Esophagus (tissue), 2 donors: ENCODE measurements at regions not wholly inside any gene's neighbourhood (a gene's known extent, or its start where the extent isn't known, plus 50 kb on each side); places are given as distances from the start of the nearest gene placed in this dataset.

Source experiments
- H3K27ac ChIP-seq, 2 donors: one replicate each; pipeline ENCODE4 v1.5.1; 2013; ENCODE audit warnings: low read depth in 2 of 2, mild to moderate bottlenecking in 2 of 2, inconsistent platforms in 1 of 2, low read length in 1 of 2, moderate library complexity in 1 of 2
- H3K27me3 ChIP-seq, 2 donors: one replicate each; pipeline ENCODE4 v1.6.1; 2013; ENCODE audit warnings: low read length in 2 of 2, control low read depth in 1 of 2, mild to moderate bottlenecking in 1 of 2; ENCODE audit not compliant: insufficient read depth in 2 of 2, control insufficient read depth in 1 of 2
- H3K36me3 ChIP-seq, 2 donors: one replicate each; pipeline ENCODE4 v1.6.1; 2013; ENCODE audit warnings: low read length in 1 of 2; ENCODE audit not compliant: control insufficient read depth in 2 of 2, insufficient read depth in 2 of 2
- H3K4me1 ChIP-seq, 2 donors: one replicate each; pipeline ENCODE4 v1.6.1; 2013; ENCODE audit warnings: low read length in 1 of 2; ENCODE audit not compliant: control insufficient read depth in 2 of 2, insufficient read depth in 2 of 2
- H3K4me3 ChIP-seq, 2 donors: one replicate each; pipeline ENCODE4 v1.5.1; 2013; ENCODE audit warnings: low read length in 2 of 2, mild to moderate bottlenecking in 2 of 2, low read depth in 1 of 2, moderate library complexity in 1 of 2
- H3K9me3 ChIP-seq, 2 donors: one replicate each; pipeline ENCODE4 v1.6.1; 2013; ENCODE audit warnings: mild to moderate bottlenecking in 2 of 2, low read depth in 1 of 2, low read length in 1 of 2, moderate library complexity in 1 of 2; ENCODE audit not compliant: control insufficient read depth in 2 of 2, insufficient read depth in 1 of 2
- WGBS, 2 donors: extraction: QIAGEN DNeasy Blood & Tissue Kit; methylation state at CpG; one replicate each; pipeline ENCODE4 v1.1.7; 2013; 5-methylcytosine and 5-hydroxymethylcytosine counted together
- donor health status: healthy with polysubstance abuse.
- donor health status: Bipolar disorder and iron deficiency.

GRCh38 chr2:121004950-121005349 lies 269.3 kb downstream of the GLI2 start:
- Histone ChIP-seq H3K27me3 (no peaks in the 10 kb centered on the region), H3K27ac (no peak overlapping the region), H3K36me3 (no peaks in the 10 kb centered on the region), H3K9me3 (no peaks in the 10 kb centered on the region), H3K4me1 (no peaks in the 10 kb centered on the region), H3K4me3 (no peak overlapping the region)
- WGBS, 2 donors, result 41 to 52% methylated on average over 6 of the region's 6 CpGs

GRCh38 chr2:121005453-121005852 lies 269.8 kb downstream of the GLI2 start:
- H3K4me3 ChIP-seq, result no peak overlapping the region
- no peaks in the 10 kb centered on the region for H3K9me3 ChIP-seq
- no peaks in the 10 kb centered on the region for H3K36me3 ChIP-seq
- H3K4me1 ChIP-seq, result no peaks in the 10 kb centered on the region
- no peaks in the 10 kb centered on the region for H3K27me3 ChIP-seq
- WGBS, 2 donors, result 39 to 54% methylated on average over 3 of the region's 3 CpGs
- H3K27ac ChIP-seq, result no peak overlapping the region

GRCh38 chr2:121006743-121007489 lies 271.2 kb downstream of the GLI2 start:
- Histone ChIP-seq H3K27ac (no peak overlapping the region), H3K9me3 (no peaks in the 10 kb centered on the region), H3K4me3 (no peak overlapping the region), H3K27me3 (no peaks in the 10 kb centered on the region), H3K4me1 (no peaks in the 10 kb centered on the region), H3K36me3 (no peaks in the 10 kb centered on the region)
- 93% methylated on average over 10 of the region's 10 CpGs for WGBS, 2 donors

GRCh38 chr2:121007490-121007853 lies 271.8 kb downstream of the GLI2 start:
- Histone ChIP-seq H3K4me3 (no peak overlapping the region), H3K4me1 (no peaks in the 10 kb centered on the region), H3K27ac (no peak overlapping the region), H3K9me3 (no peaks in the 10 kb centered on the region), H3K36me3 (no peaks in the 10 kb centered on the region), H3K27me3 (no peaks in the 10 kb centered on the region)
- 95% methylated on average over 2 of the region's 2 CpGs for WGBS, 2 donors

GRCh38 chr2:121008975-121009374 lies 273.3 kb downstream of the GLI2 start:
- no peaks in the 10 kb centered on the region for H3K4me1 ChIP-seq
- H3K9me3 ChIP-seq, result no peaks in the 10 kb centered on the region
- 80 to 81% methylated on average over 5 of the region's 5 CpGs for WGBS, 2 donors
- H3K27ac ChIP-seq, result no peak overlapping the region
- no peaks in the 10 kb centered on the region for H3K36me3 ChIP-seq
- H3K4me3 ChIP-seq, result no peak overlapping the region
- H3K27me3 ChIP-seq, result no peaks in the 10 kb centered on the region

GRCh38 chr2:121010998-121011397 lies 274.0 kb downstream of the TFCP2L1 start:
- Histone ChIP-seq H3K36me3 (no peaks in the 10 kb centered on the region), H3K27me3 (no peaks in the 10 kb centered on the region), H3K27ac (no peak overlapping the region), H3K4me1 (no peaks in the 10 kb centered on the region), H3K9me3 (no peaks in the 10 kb centered on the region), H3K4me3 (no peak overlapping the region)

- 91 to 93% methylated on average over 3 of the region's 3 CpGs for WGBS, 2 donors
- Histone ChIP-seq H3K36me3 (no peaks in the 10 kb centered on the region), H3K27me3 (no peaks in the 10 kb centered on the region), H3K4me3 (no peak overlapping the region), H3K4me1 (peaks cover 0 to 4% of the 10 kb centered on the region in 2 donors), H3K27ac (no peak overlapping the region), H3K9me3 (no peaks in the 10 kb centered on the region)
Observed at GRCh38 chr2:121014876-121015275, 270.1 kb downstream of the TFCP2L1 start.

GRCh38 chr2:121015971-121016485 lies 269.0 kb downstream of the TFCP2L1 start:
- H3K36me3 ChIP-seq, result no peaks in the 10 kb centered on the region
- peaks cover 0 to 4% of the 10 kb centered on the region in 2 donors for H3K4me1 ChIP-seq
- H3K4me3 ChIP-seq, result no peak overlapping the region
- H3K27me3 ChIP-seq, result no peaks in the 10 kb centered on the region
- no peak overlapping the region for H3K27ac ChIP-seq
- 62 to 64% methylated on average over 7 of the region's 7 CpGs for WGBS, 2 donors
- H3K9me3 ChIP-seq, result no peaks in the 10 kb centered on the region

- Histone ChIP-seq H3K4me1 (peaks cover 0 to 4% of the 10 kb centered on the region in 2 donors), H3K27ac (no peak overlapping the region), H3K27me3 (no peaks in the 10 kb centered on the region), H3K4me3 (no peak overlapping the region), H3K9me3 (no peaks in the 10 kb centered on the region), H3K36me3 (no peaks in the 10 kb centered on the region)
- 59 to 64% methylated on average over 7 of the region's 7 CpGs for WGBS, 2 donors
Observed at GRCh38 chr2:121017396-121017795, 267.6 kb downstream of the TFCP2L1 start.
